ENCODE measurements at regions not wholly inside any gene's neighbourhood (a gene's known extent, or its start where the extent isn't known, plus 50 kb on each side); places are given as distances from the start of the nearest gene placed in this dataset.

- Mint-ChIP-seq H3K27me3 (peaks cover 5 to 25% (median 8%) of the 10 kb centered on the region in 3 donors), H3K4me3 (no peak overlapping the region)
Observed at GRCh38 chr3:132154619-132155018, 119.8 kb upstream of the CPNE4 start.

GRCh38 chr3:132159145-132159544 is 124.3 kb upstream of the CPNE4 start:
- H3K27ac Mint-ChIP-seq, result no peak overlapping the region
- peaks cover 0 to 5% (median 0%) of the 10 kb centered on the region in 7 donors for H3K9me3 Mint-ChIP-seq
- H3K27me3 Mint-ChIP-seq, result peaks cover 5 to 10% (median 8%) of the 10 kb centered on the region in 3 donors
- ATAC-seq (ENCODE audit: low read depth in 2 of 2) (no peak), DNase-seq (no peak)
- no peak overlapping the region for H3K4me3 Mint-ChIP-seq
- H3K36me3 Mint-ChIP-seq, result no peaks in the 10 kb centered on the region
- H3K4me1 Mint-ChIP-seq, result no peaks in the 10 kb centered on the region

More at GRCh38 chr3:132154619-132155018, 119.8 kb upstream of the CPNE4 start:
- Mint-ChIP-seq H3K4me1 (no peaks in the 10 kb centered on the region), H3K27ac (no peak overlapping the region), H3K36me3 (no peaks in the 10 kb centered on the region), H3K9me3 (peaks cover 0 to 4% (median 0%) of the 10 kb centered on the region in 7 donors)
- ATAC-seq (ENCODE audit: low read depth in 2 of 2), result no peak
- DNase-seq, result no peak

DNA sequence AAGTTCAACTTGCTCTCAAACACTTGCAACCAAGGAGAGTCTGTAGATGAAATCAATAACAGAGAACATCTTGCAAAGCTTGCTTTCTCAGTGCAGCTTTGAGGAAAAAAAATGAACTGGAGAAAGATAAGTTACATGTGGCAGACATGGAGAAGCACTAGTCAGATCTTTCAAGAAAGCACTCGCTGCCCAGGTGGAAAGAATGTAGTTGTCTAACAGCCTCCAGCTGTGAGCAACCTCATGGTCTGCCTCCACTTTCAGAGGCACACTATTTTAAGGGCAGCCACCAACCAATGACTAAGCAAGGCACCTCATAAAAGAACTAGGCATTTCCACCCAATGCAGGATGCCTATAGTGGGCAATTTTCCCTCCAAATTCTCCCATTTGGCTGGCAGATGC is 125.4 kb upstream of the CPNE4 start:
- Mint-ChIP-seq H3K9me3 (peaks cover 0 to 5% (median under 1%) of the 10 kb centered on the region in 7 donors), H3K27ac (no peak overlapping the region), H3K4me1 (no peaks in the 10 kb centered on the region), H3K4me3 (no peak overlapping the region), H3K27me3 (peaks cover 5 to 9% (median 6%) of the 10 kb centered on the region in 3 donors), H3K36me3 (no peaks in the 10 kb centered on the region)
- ATAC-seq (ENCODE audit: low read depth in 2 of 2) (no peak), DNase-seq (no peak)

DNA sequence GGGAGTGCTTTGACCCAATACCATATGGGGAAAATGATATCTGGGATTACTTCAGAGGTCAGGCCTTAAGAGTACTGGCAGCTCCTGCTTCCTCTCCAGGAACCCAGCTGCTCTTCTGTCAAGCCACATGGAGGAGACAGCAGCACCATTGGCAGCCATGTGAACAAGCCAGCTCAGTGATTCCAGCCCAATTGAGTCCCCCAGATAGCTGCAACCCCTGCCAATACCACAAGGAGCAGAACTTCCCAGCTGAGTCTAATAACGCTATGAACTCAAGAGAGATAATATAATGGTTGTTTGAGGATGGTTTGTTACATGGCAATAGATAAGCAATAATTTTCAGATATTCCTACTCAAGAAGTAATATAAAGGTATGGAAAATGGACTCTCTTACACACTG is 126.8 kb upstream of the CPNE4 start:
- Mint-ChIP-seq H3K4me1 (no peaks in the 10 kb centered on the region), H3K27ac (no peak overlapping the region), H3K27me3 (peaks cover 9 to 18% (median 12%) of the 10 kb centered on the region in 3 donors), H3K36me3 (no peaks in the 10 kb centered on the region), H3K9me3 (peaks cover 0 to 10% (median 0%) of the 10 kb centered on the region in 7 donors), H3K4me3 (no peak overlapping the region)
- DNase-seq, result no peak
- ATAC-seq (ENCODE audit: low read depth in 2 of 2), result no peak

DNA sequence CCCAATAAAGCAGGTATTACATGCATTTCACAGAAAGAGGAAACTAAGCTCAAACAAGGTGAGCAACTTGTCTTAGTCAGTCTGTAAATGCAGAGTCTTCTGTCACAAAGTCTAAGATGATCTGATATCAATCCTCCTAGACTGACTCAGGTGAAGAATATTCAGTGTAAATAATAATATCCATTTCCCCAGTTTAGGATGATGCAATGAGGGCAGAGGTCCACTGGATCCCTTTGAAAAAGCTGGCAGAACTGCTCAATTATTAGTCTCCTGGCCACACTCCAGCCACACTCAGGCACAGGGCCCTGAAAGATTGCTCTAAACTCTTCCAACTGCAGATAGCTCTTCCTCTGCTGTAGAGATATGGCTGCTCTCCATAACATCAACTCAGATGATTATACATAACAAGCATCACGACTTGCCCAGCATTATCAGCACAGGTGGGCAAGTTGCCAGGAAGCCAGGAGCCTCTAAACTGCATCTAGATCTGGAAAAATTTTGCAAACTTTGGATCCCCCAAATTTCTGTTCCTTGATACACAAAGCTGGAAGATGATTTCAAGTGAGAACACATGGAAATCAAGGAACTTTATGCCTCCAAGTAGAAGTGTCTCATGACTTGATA is 129.8 kb upstream of the CPNE4 start:
- no peak for DNase-seq
- no peak overlapping the region for H3K27ac Mint-ChIP-seq
- H3K27me3 Mint-ChIP-seq, result peaks cover 9 to 18% (median 17%) of the 10 kb centered on the region in 3 donors
- no peaks in the 10 kb centered on the region for H3K4me1 Mint-ChIP-seq
- H3K36me3 Mint-ChIP-seq, result no peaks in the 10 kb centered on the region
- no peak for ATAC-seq (ENCODE audit: low read depth in 2 of 2)
- H3K4me3 Mint-ChIP-seq, result no peak overlapping the region
- H3K9me3 Mint-ChIP-seq, result peaks cover 0 to 10% (median 0%) of the 10 kb centered on the region in 7 donors

DNA sequence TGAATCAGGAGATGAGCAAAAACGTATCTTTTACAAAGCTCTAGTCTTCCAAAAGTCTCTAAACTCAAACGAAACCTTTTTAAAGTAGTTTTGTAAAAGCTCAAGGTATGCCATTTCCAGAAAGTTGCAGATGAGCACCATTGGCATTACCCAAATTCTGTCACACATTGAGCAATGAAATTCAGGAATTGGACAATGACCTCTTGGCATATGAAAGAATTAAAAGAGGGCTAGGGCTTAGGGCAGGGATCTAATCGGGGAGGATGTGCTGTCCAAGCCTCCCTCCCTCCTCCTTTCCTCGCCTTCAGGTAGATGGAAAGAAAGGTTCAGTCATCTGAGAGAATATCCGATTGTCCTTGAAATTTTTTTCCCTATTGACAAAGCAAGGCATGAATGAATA is 133.1 kb upstream of the CPNE4 start:
- Mint-ChIP-seq H3K4me3 (no peak overlapping the region), H3K27me3 (peaks cover 9 to 25% (median 22%) of the 10 kb centered on the region in 3 donors)
- no peak for ATAC-seq (ENCODE audit: low read depth in 2 of 2)

GRCh38 chr3:132174500-132174899 is 139.7 kb upstream of the CPNE4 start:
- no peaks in the 10 kb centered on the region for H3K36me3 Mint-ChIP-seq
- DNase-seq (no peak), ATAC-seq (ENCODE audit: low read depth in 2 of 2) (no peak)
- no peak overlapping the region for H3K4me3 Mint-ChIP-seq
- peaks cover 3 to 20% (median 18%) of the 10 kb centered on the region in 3 donors for H3K27me3 Mint-ChIP-seq
- no peaks in the 10 kb centered on the region for H3K4me1 Mint-ChIP-seq
- no peaks in the 10 kb centered on the region for H3K9me3 Mint-ChIP-seq
- H3K27ac Mint-ChIP-seq, result no peak overlapping the region

More for the DNA sequence above, 133.1 kb upstream of the CPNE4 start:
- H3K36me3 Mint-ChIP-seq, result no peaks in the 10 kb centered on the region
- H3K27ac Mint-ChIP-seq, result no peak overlapping the region
- DNase-seq, result no peak
- H3K4me1 Mint-ChIP-seq, result no peaks in the 10 kb centered on the region
- H3K9me3 Mint-ChIP-seq, result peaks cover 0 to 10% (median 0%) of the 10 kb centered on the region in 7 donors

GRCh38 chr3:132180337-132180791 is 136.8 kb upstream of the ACP3 start:
- H3K27ac Mint-ChIP-seq, result no peak overlapping the region
- DNase-seq (peak; percentile 3), ATAC-seq (ENCODE audit: low read depth in 2 of 2) (no peak)
- no peak overlapping the region for H3K4me3 Mint-ChIP-seq
- H3K36me3 Mint-ChIP-seq, result no peaks in the 10 kb centered on the region
- H3K27me3 Mint-ChIP-seq, result peaks cover 0 to 11% (median 7%) of the 10 kb centered on the region in 3 donors
- peaks cover 0 to 6% (median 2%) of the 10 kb centered on the region in 3 donors for H3K4me1 Mint-ChIP-seq
- H3K9me3 Mint-ChIP-seq, result no peaks in the 10 kb centered on the region

GRCh38 chr3:132183811-132184210 is 133.4 kb upstream of the ACP3 start:
- Mint-ChIP-seq H3K27me3 (peaks cover 0 to 19% (median 16%) of the 10 kb centered on the region in 3 donors), H3K27ac (no peak overlapping the region), H3K9me3 (no peaks in the 10 kb centered on the region), H3K36me3 (no peaks in the 10 kb centered on the region), H3K4me3 (no peak overlapping the region), H3K4me1 (peaks cover 0 to 6% (median 2%) of the 10 kb centered on the region in 3 donors)
- DNase-seq, result no peak
- no peak for ATAC-seq (ENCODE audit: low read depth in 2 of 2)

DNA sequence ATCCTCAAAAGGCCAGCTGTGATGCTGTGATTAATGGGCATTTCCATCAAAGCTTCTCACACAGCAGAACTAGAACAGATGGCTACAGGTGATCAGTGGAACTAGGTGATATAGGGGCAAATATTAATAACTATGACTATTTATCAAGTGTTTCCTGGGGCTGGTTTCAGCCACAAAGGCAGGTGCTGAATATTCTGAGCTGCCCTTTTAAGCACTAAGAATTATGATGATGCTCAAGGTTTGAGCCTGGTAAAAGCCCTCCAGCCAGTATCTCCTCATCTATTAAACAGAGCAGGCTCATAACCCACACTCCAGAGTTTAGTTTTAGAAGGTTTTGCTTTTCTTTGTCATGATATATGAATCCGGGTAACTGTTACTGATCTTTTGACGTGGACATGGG is 129.5 kb upstream of the ACP3 start:
- Mint-ChIP-seq H3K27ac (no peak overlapping the region), H3K4me1 (no peaks in the 10 kb centered on the region), H3K9me3 (no peaks in the 10 kb centered on the region), H3K4me3 (no peak overlapping the region), H3K27me3 (peaks cover 0 to 24% (median 15%) of the 10 kb centered on the region in 3 donors), H3K36me3 (no peaks in the 10 kb centered on the region)
- ATAC-seq (ENCODE audit: low read depth in 2 of 2) (no peak), DNase-seq (no peak)

DNA sequence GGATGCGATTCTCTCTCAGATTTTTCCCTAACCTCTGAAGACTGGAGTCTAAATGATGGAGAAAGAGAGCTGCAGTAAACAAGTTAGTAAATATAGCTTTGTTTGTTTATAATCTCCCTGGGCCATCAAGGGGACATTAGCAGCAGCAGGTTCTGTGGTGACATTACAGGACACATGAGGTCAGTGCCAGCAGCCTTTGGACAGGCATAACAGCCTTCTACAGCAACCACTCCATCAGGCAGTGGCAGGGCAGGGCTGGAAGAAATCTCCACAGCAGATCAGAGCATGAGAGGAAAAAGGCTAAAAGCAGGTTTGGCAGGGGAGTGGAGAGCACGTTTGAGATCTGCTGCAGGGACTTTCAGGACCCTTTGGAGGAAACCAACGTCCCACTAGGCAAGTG is 127.6 kb upstream of the ACP3 start:
- H3K4me3 Mint-ChIP-seq, result no peak overlapping the region
- ATAC-seq (ENCODE audit: low read depth in 2 of 2), result no peak
- H3K27me3 Mint-ChIP-seq, result peaks cover 0 to 24% (median 20%) of the 10 kb centered on the region in 3 donors

DNA sequence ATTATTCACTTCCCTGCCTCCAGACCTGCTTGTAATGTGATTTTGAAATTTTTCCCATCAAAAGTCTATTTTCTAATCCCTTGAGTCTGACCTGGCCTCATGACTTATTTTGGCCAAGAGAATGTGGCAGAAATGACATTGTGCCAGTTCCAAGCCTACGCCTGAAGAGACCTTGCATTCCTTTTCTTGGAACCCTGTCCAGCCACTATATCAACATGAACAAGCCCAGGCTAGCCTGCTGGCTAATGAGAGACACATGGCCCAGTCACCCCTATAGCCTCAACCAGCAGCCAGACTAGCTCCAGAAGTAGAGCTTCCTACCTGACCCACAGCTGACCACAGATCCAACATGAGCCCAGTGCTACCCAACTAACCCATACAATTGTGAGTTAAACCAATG is 121.1 kb upstream of the ACP3 start:
- Mint-ChIP-seq H3K27ac (no peak overlapping the region), H3K4me3 (no peak overlapping the region), H3K27me3 (peaks cover 8 to 22% (median 17%) of the 10 kb centered on the region in 3 donors), H3K9me3 (peaks cover 0 to 4% (median 0%) of the 10 kb centered on the region in 7 donors), H3K36me3 (no peaks in the 10 kb centered on the region), H3K4me1 (no peaks in the 10 kb centered on the region)
- no peak for DNase-seq
- no peak for ATAC-seq (ENCODE audit: low read depth in 2 of 2)

More for the DNA sequence above, 127.6 kb upstream of the ACP3 start:
- H3K9me3 Mint-ChIP-seq, result no peaks in the 10 kb centered on the region
- H3K4me1 Mint-ChIP-seq, result no peaks in the 10 kb centered on the region
- H3K27ac Mint-ChIP-seq, result no peak overlapping the region
- no peaks in the 10 kb centered on the region for H3K36me3 Mint-ChIP-seq
- DNase-seq, result no peak

DNA sequence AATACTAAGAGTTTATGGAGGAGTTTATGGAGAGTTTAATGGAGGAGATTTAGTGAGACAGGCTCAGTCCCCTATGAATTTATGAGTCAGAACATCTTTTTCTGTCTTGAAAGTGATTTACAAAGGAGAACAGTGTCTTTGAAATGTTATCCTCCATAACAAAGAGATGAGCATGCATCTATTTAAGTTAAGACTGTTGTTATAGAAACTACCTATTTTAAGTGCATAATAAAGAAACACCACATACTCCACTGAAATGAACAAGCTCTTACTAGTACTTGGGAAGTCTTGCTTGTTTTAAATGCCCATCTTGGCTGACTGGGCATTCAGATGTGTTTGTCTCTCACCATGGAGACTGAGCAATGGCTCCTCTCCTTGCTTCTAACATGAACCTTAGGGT is 118.7 kb upstream of the ACP3 start:
- Mint-ChIP-seq H3K36me3 (no peaks in the 10 kb centered on the region), H3K27me3 (peaks cover 3 to 17% (median 16%) of the 10 kb centered on the region in 3 donors), H3K27ac (no peak overlapping the region), H3K9me3 (peaks cover 0 to 4% (median 0%) of the 10 kb centered on the region in 7 donors), H3K4me3 (no peak overlapping the region), H3K4me1 (no peaks in the 10 kb centered on the region)
- DNase-seq (no peak), ATAC-seq (ENCODE audit: low read depth in 2 of 2) (no peak)

DNA sequence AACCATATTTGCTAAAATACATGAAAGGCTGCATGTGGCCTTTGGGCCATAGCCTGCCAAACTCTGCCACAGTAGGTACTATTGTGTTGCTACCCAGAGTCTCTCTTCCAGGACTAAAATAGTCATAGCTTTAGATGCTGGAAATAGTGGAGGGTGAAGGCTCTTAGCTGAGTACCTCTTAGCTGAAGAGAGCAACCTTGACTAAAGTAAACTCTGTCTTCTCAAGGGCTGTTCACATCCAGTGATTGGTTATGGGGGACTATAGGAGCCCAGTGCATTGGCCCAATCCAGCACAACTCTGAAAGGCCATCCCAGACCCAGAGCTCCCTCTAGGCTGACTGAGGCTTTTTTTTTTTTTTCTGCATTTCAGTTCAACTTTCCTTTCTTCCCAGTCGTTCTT is 117.8 kb upstream of the ACP3 start:
- Mint-ChIP-seq H3K27ac (no peak overlapping the region), H3K9me3 (peaks cover 0 to 4% (median 0%) of the 10 kb centered on the region in 7 donors), H3K27me3 (peaks cover 3 to 17% (median 11%) of the 10 kb centered on the region in 3 donors), H3K4me1 (no peaks in the 10 kb centered on the region), H3K36me3 (no peaks in the 10 kb centered on the region), H3K4me3 (no peak overlapping the region)
- DNase-seq (no peak), ATAC-seq (ENCODE audit: low read depth in 2 of 2) (no peak)
